ENCODE measurements at regions not wholly inside any gene's neighbourhood (a gene's known extent, or its start where the extent isn't known, plus 50 kb on each side); places are given as distances from the start of the nearest gene placed in this dataset.

- TF ChIP-seq CTCF (IDR thresholded peaks at IDR 0.05; ENCODE audit: borderline replicate concordance, control extremely low read depth, extremely low read depth, insufficient read depth, missing control alignments): no peak
- DNase-seq (ENCODE audit: low spot score): no peak
- in situ Hi-C loops (cut with MboI; ENCODE audit: low sequenced_read_pairs, unreplicated experiment): no loop called here
These were observed 170.2 kb downstream of the SCP2D1 start for GRCh38 chr20:18983796-18984195.

- in situ Hi-C loops (cut with MboI; ENCODE audit: low sequenced_read_pairs, unreplicated experiment): no loop called here
- DNase-seq (ENCODE audit: low spot score): peak; percentile 49
- TF ChIP-seq CTCF (IDR thresholded peaks at IDR 0.05; ENCODE audit: borderline replicate concordance, control extremely low read depth, extremely low read depth, insufficient read depth, missing control alignments): no peak
These were observed 170.9 kb downstream of the SCP2D1 start for GRCh38 chr20:18984238-18985200.

DNA sequence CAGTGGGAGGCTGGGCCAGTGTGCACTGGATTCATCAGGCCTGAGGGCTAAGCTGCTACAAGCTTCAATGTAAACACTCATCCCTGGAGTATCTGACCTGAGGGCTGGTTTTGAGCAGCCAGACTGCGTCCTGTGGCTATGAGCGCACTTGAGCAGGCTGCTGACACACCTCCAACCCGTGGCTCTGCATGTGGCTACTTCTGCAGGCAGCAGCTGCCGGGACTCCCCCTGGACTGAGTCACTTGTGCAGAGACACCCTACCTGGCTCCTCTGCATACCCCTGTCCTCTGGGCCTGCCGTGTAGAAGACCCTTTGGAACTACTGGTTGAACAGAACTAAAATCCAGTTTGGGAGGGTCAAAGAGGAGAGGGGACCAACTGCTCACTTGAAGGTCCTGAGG lies 172.0 kb downstream of the SCP2D1 start:
- TF ChIP-seq CTCF (IDR thresholded peaks at IDR 0.05; ENCODE audit: borderline replicate concordance, control extremely low read depth, extremely low read depth, insufficient read depth, missing control alignments): no peak
- in situ Hi-C loops (cut with MboI; ENCODE audit: low sequenced_read_pairs, unreplicated experiment): no loop called here
- DNase-seq (ENCODE audit: low spot score): no peak

DNA sequence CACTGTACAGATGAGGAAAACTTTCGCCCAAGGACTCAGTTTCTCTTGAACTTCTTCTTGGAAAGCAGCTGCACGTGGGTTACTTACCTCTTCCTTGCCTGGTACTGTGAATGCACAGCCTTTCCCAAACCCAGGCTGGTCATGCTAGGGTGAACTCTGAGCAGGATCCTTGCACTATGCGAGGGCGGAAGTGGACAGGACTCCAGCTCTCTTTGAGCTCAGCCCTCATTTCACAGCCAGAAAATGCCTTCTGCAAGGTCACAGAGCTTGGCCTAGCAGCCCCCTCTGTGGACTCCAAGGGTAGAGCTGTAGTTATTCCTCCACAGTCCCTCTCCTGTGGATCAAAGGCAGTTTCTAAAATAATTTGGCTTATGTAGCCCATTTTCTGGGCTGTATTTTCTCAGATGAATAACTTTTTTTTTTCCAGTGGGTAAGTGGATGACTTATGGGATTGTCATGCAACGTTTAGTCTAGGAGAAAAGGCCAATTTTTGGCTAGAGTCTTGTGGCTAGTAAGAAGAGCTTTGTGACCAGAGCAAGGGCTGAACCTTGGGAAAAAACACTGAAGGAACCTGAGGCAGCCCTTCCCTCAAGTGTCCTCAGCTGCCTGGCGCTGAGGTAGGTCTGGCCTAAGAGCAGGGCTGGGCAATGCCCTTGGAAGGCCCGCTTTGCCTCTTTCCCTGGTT lies 172.7 kb downstream of the SCP2D1 start:
- no peak for DNase-seq (ENCODE audit: low spot score)
- in situ Hi-C loops (cut with MboI; ENCODE audit: low sequenced_read_pairs, unreplicated experiment): no loop called here
- TF ChIP-seq CTCF (IDR thresholded peaks at IDR 0.05; ENCODE audit: borderline replicate concordance, control extremely low read depth, extremely low read depth, insufficient read depth, missing control alignments): no peak

GRCh38 chr20:18986895-18987580 lies 173.5 kb downstream of the SCP2D1 start:
- no peak for DNase-seq (ENCODE audit: low spot score)
- TF ChIP-seq CTCF (IDR thresholded peaks at IDR 0.05; ENCODE audit: borderline replicate concordance, control extremely low read depth, extremely low read depth, insufficient read depth, missing control alignments): no peak
- in situ Hi-C loops (cut with MboI; ENCODE audit: low sequenced_read_pairs, unreplicated experiment): no loop called here

- TF ChIP-seq CTCF (IDR thresholded peaks at IDR 0.05; ENCODE audit: borderline replicate concordance, control extremely low read depth, extremely low read depth, insufficient read depth, missing control alignments): no peak
- in situ Hi-C loops (cut with MboI; ENCODE audit: low sequenced_read_pairs, unreplicated experiment): no loop called here
- DNase-seq (ENCODE audit: low spot score): no peak
These were observed 174.3 kb downstream of the SCP2D1 start for GRCh38 chr20:18987781-18988360.
